RWPE1 (cell line): ENCODE measurements at regions not wholly inside any gene's neighbourhood (a gene's known extent, or its start where the extent isn't known, plus 50 kb on each side); places are given as distances from the start of the nearest gene placed in this dataset.

ENCODE experiments used
- CTCF ChIA-PET: fragments of 350-600 bp; sonication (Branson Sonifier 250); formaldehyde crosslinking; extraction: SDS; loops from one replicate; lab custom pipeline; 2021; lab: Yijun Ruan, JAX
- POLR2A ChIA-PET: fragments of 400-600 bp; formaldehyde crosslinking; extraction: SDS; loops from one replicate; lab custom pipeline; 2020; ENCODE audit warnings: antibody characterized with exemption; ENCODE audit not compliant: low non-redundant PET; lab: Yijun Ruan, JAX
- DNase-seq: peaks from one replicate; pipeline ENCODE4 v3.0.0; 2012; ENCODE audit warnings: low spot score
- H3K27ac ChIP-seq: fragments of 450-650 bp; 2 replicates; pipeline ENCODE4 v1.5.1; 2017
- TF ChIP-seq, protein P1 (sequence below): fragments of 450-650 bp; conservative IDR thresholded peaks from 2 replicates; pipeline ENCODE4 v1.5.1; 2017; ENCODE audit warnings: low read depth, mild to moderate bottlenecking

DNA sequence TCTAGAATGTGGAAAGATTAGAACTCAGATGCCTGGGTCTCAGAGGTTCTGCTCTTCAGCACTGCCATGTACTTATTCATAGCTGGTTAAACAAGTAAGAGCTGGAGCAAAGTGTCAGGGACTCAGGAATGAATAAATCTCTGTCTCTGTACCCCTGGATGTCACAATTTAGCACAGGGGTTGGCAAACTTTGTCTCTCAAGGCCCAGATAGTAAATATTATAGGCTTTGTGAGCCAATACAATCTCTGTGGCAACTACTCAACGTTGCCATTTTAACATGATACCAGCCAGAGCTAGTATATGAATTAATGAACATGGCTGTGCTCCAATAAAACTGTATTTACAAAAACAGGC, 220.3 kb upstream of the MON1B start:
- POLR2A ChIA-PET: no interaction called here
- CTCF ChIA-PET: no interaction called here
- no peak for DNase-seq
- TF ChIP-seq, protein P1, sequence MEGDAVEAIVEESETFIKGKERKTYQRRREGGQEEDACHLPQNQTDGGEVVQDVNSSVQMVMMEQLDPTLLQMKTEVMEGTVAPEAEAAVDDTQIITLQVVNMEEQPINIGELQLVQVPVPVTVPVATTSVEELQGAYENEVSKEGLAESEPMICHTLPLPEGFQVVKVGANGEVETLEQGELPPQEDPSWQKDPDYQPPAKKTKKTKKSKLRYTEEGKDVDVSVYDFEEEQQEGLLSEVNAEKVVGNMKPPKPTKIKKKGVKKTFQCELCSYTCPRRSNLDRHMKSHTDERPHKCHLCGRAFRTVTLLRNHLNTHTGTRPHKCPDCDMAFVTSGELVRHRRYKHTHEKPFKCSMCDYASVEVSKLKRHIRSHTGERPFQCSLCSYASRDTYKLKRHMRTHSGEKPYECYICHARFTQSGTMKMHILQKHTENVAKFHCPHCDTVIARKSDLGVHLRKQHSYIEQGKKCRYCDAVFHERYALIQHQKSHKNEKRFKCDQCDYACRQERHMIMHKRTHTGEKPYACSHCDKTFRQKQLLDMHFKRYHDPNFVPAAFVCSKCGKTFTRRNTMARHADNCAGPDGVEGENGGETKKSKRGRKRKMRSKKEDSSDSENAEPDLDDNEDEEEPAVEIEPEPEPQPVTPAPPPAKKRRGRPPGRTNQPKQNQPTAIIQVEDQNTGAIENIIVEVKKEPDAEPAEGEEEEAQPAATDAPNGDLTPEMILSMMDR: no peak
- no peak overlapping the region for H3K27ac ChIP-seq

DNA sequence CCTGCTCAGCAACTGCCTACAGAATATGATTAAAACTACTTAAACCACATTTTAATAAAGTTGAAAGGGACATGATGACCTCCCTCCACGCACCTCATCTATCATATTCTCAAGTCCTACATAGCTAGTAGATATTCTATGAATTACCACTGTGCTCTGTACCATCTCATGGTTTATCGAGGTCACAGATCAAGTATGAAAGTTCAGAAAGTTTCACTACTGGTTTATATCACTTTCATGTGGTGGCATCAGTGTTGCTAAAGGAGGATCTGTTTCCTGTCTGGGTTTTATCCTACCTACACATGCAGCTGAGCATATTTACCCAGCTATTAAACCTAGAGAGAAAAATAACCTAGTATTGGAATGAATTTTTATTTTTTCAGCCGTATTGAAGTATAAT, 214.9 kb upstream of the MON1B start:
- no peak for DNase-seq
- ChIA-PET POLR2A (no interaction called here), CTCF (no interaction called here)
- no peak overlapping the region for H3K27ac ChIP-seq
- TF ChIP-seq, protein P1: no peak

DNA sequence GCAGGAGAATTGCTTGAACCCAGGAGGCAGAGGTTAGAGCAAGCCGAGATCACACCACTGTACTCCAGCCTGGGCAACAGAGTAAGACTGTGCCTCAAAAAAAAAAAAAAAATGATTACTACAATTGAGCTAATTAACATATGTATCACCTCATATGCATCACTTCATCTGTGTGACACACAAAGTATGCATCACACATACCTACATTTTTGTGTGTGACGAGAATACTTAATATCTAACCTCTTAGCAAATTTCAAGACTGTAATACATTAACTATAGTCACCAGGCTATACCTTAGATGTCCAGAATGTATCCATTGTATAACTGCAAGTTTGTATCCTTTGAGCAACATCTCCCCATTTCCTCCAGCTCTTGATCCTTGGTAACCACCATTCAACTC, 214.2 kb upstream of the MON1B start:
- ChIA-PET CTCF (interaction anchor here (0.7 kb wide), 1 partner anchor 16 kb away, joined by 3 read pairs; no protein-coding TSS in a partner anchor), POLR2A (no interaction called here)
- DNase-seq: no peak
- H3K27ac ChIP-seq: no peak overlapping the region
- TF ChIP-seq, protein P1: no peak

DNA sequence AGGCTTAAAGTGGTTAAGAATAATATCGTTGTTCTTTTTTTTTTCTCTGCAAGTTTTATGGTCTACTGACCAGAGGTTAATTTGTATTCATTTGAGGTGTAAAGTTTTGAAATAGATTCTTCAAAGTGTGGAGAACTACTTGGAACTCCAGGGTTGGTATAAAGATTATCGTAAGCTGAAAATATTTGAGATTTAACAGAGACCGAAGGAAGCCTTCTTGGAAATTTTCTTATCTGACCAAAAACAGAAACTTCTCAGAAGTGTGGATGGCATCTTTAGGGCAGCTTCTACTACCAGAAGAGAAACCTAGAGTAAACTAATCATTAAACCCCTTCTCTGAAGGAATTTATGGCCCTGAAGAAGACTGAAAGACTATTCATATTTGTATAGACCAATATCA, 206.8 kb upstream of the MON1B start:
- ChIA-PET CTCF (no interaction called here), POLR2A (no interaction called here)
- TF ChIP-seq, protein P1: no peak
- no peak overlapping the region for H3K27ac ChIP-seq
- DNase-seq: no peak

DNA sequence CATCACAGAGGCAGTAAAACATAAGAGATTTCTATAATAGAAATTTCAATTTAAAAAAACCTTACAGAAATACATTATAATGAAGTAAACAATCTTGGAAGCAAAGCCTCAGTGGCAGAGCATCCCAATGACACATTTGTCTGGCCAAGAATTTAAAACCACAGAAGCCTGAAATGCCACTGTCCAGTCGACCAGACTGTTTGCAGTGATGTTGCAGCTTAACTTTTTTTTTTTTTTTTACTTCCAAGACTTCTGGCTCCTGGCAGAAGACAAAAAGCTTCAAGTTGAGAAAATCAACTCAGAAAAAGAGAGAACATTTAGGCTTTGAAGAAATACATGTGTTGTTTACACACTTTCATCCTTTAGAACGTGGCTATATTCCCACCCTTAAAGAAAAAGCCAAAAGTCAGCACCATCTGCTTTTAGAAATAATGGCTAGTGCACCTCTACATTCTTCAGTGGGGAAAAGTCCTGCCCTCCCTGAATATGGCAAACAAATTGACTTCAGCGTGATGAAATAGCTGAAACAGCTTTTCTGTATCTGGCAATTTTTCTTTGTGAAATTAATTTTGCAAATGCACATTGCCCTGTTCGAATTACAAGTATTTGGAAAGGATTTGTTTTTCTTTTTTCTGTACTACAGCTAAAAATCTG, 205.5 kb upstream of the MON1B start:
- CTCF ChIA-PET: interaction anchor here (0.6 to 0.7 kb wide), 2 partner anchors 64 to 104 kb away, joined by 4 read pairs; no protein-coding TSS in a partner anchor
- no peak for DNase-seq
- TF ChIP-seq, protein P1: no peak
- H3K27ac ChIP-seq: no peak overlapping the region
- POLR2A ChIA-PET: no interaction called here

DNA sequence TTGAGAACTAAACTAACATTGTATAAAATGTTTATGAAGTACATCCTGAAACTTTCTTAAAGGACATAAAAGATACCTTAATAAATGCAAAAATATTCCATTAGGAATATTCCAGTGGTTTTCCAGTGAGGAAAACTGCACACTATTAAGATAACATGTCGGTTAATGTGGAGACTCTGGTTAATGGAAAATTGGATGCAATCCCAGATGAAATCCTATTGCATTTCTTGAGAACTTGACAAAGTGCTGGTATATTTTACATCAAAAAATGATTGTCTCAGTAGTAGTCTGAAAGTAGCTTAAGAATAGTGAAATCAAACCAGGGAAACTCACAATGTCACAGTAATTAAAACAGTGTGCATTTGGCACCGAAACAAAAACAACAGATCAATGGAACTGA, 202.5 kb upstream of the MON1B start:
- no peak overlapping the region for H3K27ac ChIP-seq
- TF ChIP-seq, protein P1: no peak
- CTCF ChIA-PET: interaction anchor here (0.6 to 0.7 kb wide), 2 partner anchors 12 to 166 kb away, joined by 3 read pairs; no protein-coding TSS in a partner anchor
- POLR2A ChIA-PET: no interaction called here
- no peak for DNase-seq
